ENCODE measurements at regions not wholly inside any gene's neighbourhood (a gene's known extent, or its start where the extent isn't known, plus 50 kb on each side); places are given as distances from the start of the nearest gene placed in this dataset.

DNA sequence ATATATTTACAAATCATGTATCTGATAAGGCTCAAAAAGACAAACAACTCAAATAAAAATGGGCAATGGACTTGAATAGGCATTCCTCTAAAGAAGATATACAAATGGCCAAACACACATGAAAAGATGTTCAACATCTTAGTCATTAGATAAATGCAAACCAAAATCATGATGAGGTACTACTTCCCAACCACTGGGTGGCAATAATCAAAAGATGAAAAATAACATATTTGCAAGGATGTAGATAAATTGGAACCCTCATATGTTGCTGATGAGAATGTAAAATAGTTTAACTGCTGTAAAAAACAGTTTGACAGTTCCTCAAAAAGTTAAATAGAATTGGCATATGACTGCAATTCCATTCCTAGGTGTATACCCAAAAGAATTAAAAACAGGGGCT lies 132.3 kb downstream of the TTC32 start:
- Histone ChIP-seq H4K20me1 (ENCODE audit: control insufficient read depth, insufficient read depth, insufficient read length) (no peaks in the 10 kb centered on the region), H2BK20ac (ENCODE audit: low read depth, low read length, poor library complexity, severe bottlenecking) (no peak overlapping the region), H3K27ac (ENCODE audit: insufficient read length, low read depth, low read length) (no peak overlapping the region), H2BK12ac (ENCODE audit: insufficient read length, low read depth, low read length) (no peak overlapping the region), H2AK5ac (ENCODE audit: insufficient read length, low read length) (no peak overlapping the region), H3K23ac (ENCODE audit: insufficient read length, low read depth, low read length) (no peak overlapping the region), H3K4me1 (ENCODE audit: insufficient read depth, low read length) (peaks cover 4% of the 10 kb centered on the region; the same call in 1 of the 2 replicates), H3K23me2 (ENCODE audit: insufficient read length, low read depth, low read length, poor library complexity, severe bottlenecking) (no peaks in the 10 kb centered on the region), H4K91ac (ENCODE audit: insufficient read length, low read depth, low read length) (no peak overlapping the region), H2BK120ac (ENCODE audit: low read depth, low read length, poor library complexity, severe bottlenecking) (no peak overlapping the region), H2BK5ac (ENCODE audit: insufficient read length, low read length) (no peak overlapping the region), H3K79me1 (ENCODE audit: insufficient read depth, low read depth, low read length, poor library complexity, severe bottlenecking) (no peaks in the 10 kb centered on the region), H3K56ac (ENCODE audit: insufficient read length, low read depth, low read length) (no peak overlapping the region), H3K18ac (ENCODE audit: insufficient read length, low read depth, low read length) (no peak overlapping the region), H4K8ac (replicated peaks; ENCODE audit: insufficient read length, low read depth, low read length) (no peak overlapping the region), H3K79me2 (ENCODE audit: insufficient read depth, low read length) (no peaks in the 10 kb centered on the region), H3K9ac (ENCODE audit: extremely low read depth, insufficient read length, low read length) (no peak overlapping the region), H3K27me3 (ENCODE audit: insufficient read depth, low read length) (no peaks in the 10 kb centered on the region), H4K5ac (ENCODE audit: insufficient read length, low read depth, low read length) (no peak overlapping the region), H3K4me2 (ENCODE audit: insufficient read depth, insufficient read length, low read length) (no peak overlapping the region), H3K4ac (ENCODE audit: low read depth, low read length) (no peak overlapping the region), H2BK15ac (ENCODE audit: low read depth, low read length) (no peak overlapping the region), H3K14ac (ENCODE audit: insufficient read depth, low read length) (no peak overlapping the region), H3T11ph (ENCODE audit: low read length) (no peak overlapping the region), H3K9me3 (ENCODE audit: control insufficient read depth, low read depth, low read length) (no peaks in the 10 kb centered on the region), H2AFZ (ENCODE audit: low read length) (no peak overlapping the region)
- H3K27ac Mint-ChIP-seq, result no peak overlapping the region
- no peak overlapping the region for H3K4me3 Mint-ChIP-seq
- H3K27me3 Mint-ChIP-seq (ENCODE audit: low read depth), result no peaks in the 10 kb centered on the region
- DNase-seq, result no peak
- no peaks in the 10 kb centered on the region for H3K36me3 Mint-ChIP-seq (ENCODE audit: insufficient read depth in 1 of 3, low read depth in 3 of 3)
- TF ChIP-seq, protein P1, sequence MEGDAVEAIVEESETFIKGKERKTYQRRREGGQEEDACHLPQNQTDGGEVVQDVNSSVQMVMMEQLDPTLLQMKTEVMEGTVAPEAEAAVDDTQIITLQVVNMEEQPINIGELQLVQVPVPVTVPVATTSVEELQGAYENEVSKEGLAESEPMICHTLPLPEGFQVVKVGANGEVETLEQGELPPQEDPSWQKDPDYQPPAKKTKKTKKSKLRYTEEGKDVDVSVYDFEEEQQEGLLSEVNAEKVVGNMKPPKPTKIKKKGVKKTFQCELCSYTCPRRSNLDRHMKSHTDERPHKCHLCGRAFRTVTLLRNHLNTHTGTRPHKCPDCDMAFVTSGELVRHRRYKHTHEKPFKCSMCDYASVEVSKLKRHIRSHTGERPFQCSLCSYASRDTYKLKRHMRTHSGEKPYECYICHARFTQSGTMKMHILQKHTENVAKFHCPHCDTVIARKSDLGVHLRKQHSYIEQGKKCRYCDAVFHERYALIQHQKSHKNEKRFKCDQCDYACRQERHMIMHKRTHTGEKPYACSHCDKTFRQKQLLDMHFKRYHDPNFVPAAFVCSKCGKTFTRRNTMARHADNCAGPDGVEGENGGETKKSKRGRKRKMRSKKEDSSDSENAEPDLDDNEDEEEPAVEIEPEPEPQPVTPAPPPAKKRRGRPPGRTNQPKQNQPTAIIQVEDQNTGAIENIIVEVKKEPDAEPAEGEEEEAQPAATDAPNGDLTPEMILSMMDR (conservative IDR thresholded peaks at IDR 0.05), result no peak; the same call in 2 of the 3 replicates
- peaks cover 20 to 22% of the 10 kb centered on the region in 2 experiments for H3K4me1 Mint-ChIP-seq
- no peaks in the 10 kb centered on the region for H3K9me3 Mint-ChIP-seq

All from H9 (cell line).